ENCODE measurements at regions not wholly inside any gene's neighbourhood (a gene's known extent, or its start where the extent isn't known, plus 50 kb on each side); places are given as distances from the start of the nearest gene placed in this dataset.

DNA sequence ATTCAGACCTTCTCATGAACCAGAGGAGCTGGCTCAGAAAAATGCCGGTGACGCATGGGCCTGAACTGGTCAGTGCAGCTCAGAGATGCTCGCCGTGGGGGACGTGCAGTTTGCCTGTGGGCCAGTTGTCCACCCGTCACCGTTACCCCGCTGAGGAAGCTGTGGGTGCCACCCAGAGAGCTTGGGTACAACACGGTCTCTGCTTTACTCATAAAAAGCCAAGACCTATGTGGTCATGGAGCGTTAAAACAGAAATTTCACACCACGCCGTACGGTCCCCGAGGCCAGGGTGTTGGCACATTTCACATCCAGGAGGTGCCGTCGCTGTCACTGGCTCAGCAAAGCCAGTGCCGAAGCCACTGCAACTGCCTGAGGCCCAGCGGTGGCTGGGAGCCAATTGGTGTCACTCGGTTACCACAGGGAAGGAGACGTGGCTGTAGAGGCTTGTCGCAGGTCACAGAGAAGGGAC, 120.9 kb downstream of the METRNL start:
- TF ChIP-seq, protein P1, sequence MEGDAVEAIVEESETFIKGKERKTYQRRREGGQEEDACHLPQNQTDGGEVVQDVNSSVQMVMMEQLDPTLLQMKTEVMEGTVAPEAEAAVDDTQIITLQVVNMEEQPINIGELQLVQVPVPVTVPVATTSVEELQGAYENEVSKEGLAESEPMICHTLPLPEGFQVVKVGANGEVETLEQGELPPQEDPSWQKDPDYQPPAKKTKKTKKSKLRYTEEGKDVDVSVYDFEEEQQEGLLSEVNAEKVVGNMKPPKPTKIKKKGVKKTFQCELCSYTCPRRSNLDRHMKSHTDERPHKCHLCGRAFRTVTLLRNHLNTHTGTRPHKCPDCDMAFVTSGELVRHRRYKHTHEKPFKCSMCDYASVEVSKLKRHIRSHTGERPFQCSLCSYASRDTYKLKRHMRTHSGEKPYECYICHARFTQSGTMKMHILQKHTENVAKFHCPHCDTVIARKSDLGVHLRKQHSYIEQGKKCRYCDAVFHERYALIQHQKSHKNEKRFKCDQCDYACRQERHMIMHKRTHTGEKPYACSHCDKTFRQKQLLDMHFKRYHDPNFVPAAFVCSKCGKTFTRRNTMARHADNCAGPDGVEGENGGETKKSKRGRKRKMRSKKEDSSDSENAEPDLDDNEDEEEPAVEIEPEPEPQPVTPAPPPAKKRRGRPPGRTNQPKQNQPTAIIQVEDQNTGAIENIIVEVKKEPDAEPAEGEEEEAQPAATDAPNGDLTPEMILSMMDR (IDR thresholded peaks at IDR 0.05) = no peak
- TF ChIP-seq POLR2AphosphoS5 (IDR thresholded peaks at IDR 0.05) (no peak), POLR2A (IDR thresholded peaks at IDR 0.05) (no peak)
